ENCODE measurements at regions not wholly inside any gene's neighbourhood (a gene's known extent, or its start where the extent isn't known, plus 50 kb on each side); places are given as distances from the start of the nearest gene placed in this dataset.

- H3K9me3 ChIP-seq (ENCODE audit: insufficient read depth, low read length) = no peaks in the 10 kb centered on the region
- no peak for TF ChIP-seq CTCF (IDR thresholded peaks at IDR 0.05; ENCODE audit: low read depth, low read length)
- no peak for TF ChIP-seq EZH2phosphoT487 (IDR thresholded peaks at IDR 0.05; ENCODE audit: low read depth)
- H3K79me2 ChIP-seq (ENCODE audit: low read length) = no peaks in the 10 kb centered on the region
- no peaks in the 10 kb centered on the region for H3K4me1 ChIP-seq (ENCODE audit: low read length)
- no peaks in the 10 kb centered on the region for H4K20me1 ChIP-seq (ENCODE audit: insufficient read depth, low read length)
- no peak overlapping the region for H3K4me2 ChIP-seq (ENCODE audit: low read length)
- H3K4me3 ChIP-seq (ENCODE audit: low read length) = no peak overlapping the region
- no peak overlapping the region for H3K27ac ChIP-seq (ENCODE audit: low read length)
- no peak overlapping the region for H2AFZ ChIP-seq (ENCODE audit: low read depth, low read length)
- no peaks in the 10 kb centered on the region for H3K36me3 ChIP-seq (replicated peaks; ENCODE audit: low read depth, low read length)
- no peaks in the 10 kb centered on the region for H3K27me3 ChIP-seq (ENCODE audit: low read depth, low read length)
- H3K9ac ChIP-seq (ENCODE audit: low read length) = no peak overlapping the region
Measured at GRCh38 chr15:89023311-89023961, 64.8 kb upstream of the ABHD2 start.

GRCh38 chr15:89024418-89024817, 63.8 kb upstream of the ABHD2 start:
- Histone ChIP-seq H2AFZ (ENCODE audit: low read depth, low read length) (no peak overlapping the region), H3K4me2 (ENCODE audit: low read length) (no peak overlapping the region), H3K9me3 (ENCODE audit: insufficient read depth, low read length) (no peaks in the 10 kb centered on the region), H3K9ac (ENCODE audit: low read length) (no peak overlapping the region), H3K4me3 (ENCODE audit: low read length) (no peak overlapping the region), H3K27me3 (ENCODE audit: low read depth, low read length) (no peaks in the 10 kb centered on the region), H3K27ac (ENCODE audit: low read length) (no peak overlapping the region), H3K36me3 (replicated peaks; ENCODE audit: low read depth, low read length) (no peaks in the 10 kb centered on the region), H3K79me2 (ENCODE audit: low read length) (no peaks in the 10 kb centered on the region), H3K4me1 (ENCODE audit: low read length) (no peaks in the 10 kb centered on the region), H4K20me1 (ENCODE audit: insufficient read depth, low read length) (no peaks in the 10 kb centered on the region)
- TF ChIP-seq CTCF (IDR thresholded peaks at IDR 0.05; ENCODE audit: low read depth, low read length) (no peak), EZH2phosphoT487 (IDR thresholded peaks at IDR 0.05; ENCODE audit: low read depth) (no peak)

- Histone ChIP-seq H3K79me2 (ENCODE audit: low read length) (no peaks in the 10 kb centered on the region), H3K36me3 (replicated peaks; ENCODE audit: low read depth, low read length) (no peaks in the 10 kb centered on the region), H2AFZ (ENCODE audit: low read depth, low read length) (no peak overlapping the region), H3K9ac (ENCODE audit: low read length) (no peak overlapping the region), H3K4me1 (ENCODE audit: low read length) (no peaks in the 10 kb centered on the region), H3K4me3 (ENCODE audit: low read length) (no peak overlapping the region), H3K4me2 (ENCODE audit: low read length) (no peak overlapping the region), H4K20me1 (ENCODE audit: insufficient read depth, low read length) (no peaks in the 10 kb centered on the region), H3K9me3 (ENCODE audit: insufficient read depth, low read length) (no peaks in the 10 kb centered on the region), H3K27me3 (ENCODE audit: low read depth, low read length) (0 out of 2 replicates have a peak, but pooled peaks cover 3% of the 10 kb centered on the region), H3K27ac (ENCODE audit: low read length) (no peak overlapping the region)
- TF ChIP-seq CTCF (IDR thresholded peaks at IDR 0.05; ENCODE audit: low read depth, low read length) (no peak), EZH2phosphoT487 (IDR thresholded peaks at IDR 0.05; ENCODE audit: low read depth) (no peak)
Measured at GRCh38 chr15:89026167-89026566, 62.1 kb upstream of the ABHD2 start.

- H4K20me1 ChIP-seq (ENCODE audit: insufficient read depth, low read length) = no peaks in the 10 kb centered on the region
- no peaks in the 10 kb centered on the region for H3K79me2 ChIP-seq (ENCODE audit: low read length)
- H3K4me3 ChIP-seq (ENCODE audit: low read length) = no peak overlapping the region
- H2AFZ ChIP-seq (ENCODE audit: low read depth, low read length) = no peak overlapping the region
- H3K9ac ChIP-seq (ENCODE audit: low read length) = no peak overlapping the region
- no peak overlapping the region for H3K27ac ChIP-seq (ENCODE audit: low read length)
- no peaks in the 10 kb centered on the region for H3K9me3 ChIP-seq (ENCODE audit: insufficient read depth, low read length)
- H3K4me2 ChIP-seq (ENCODE audit: low read length) = no peak overlapping the region
- no peaks in the 10 kb centered on the region for H3K4me1 ChIP-seq (ENCODE audit: low read length)
- TF ChIP-seq EZH2phosphoT487 (IDR thresholded peaks at IDR 0.05; ENCODE audit: low read depth) (no peak), CTCF (IDR thresholded peaks at IDR 0.05; ENCODE audit: low read depth, low read length) (no peak)
- no peaks in the 10 kb centered on the region for H3K36me3 ChIP-seq (replicated peaks; ENCODE audit: low read depth, low read length)
- H3K27me3 ChIP-seq (ENCODE audit: low read depth, low read length) = 0 out of 2 replicates have a peak, but pooled peaks cover 3% of the 10 kb centered on the region
Measured at GRCh38 chr15:89028036-89028435, 60.2 kb upstream of the ABHD2 start.

All from OCI-LY3 (cell line).